ENCODE measurements at regions not wholly inside any gene's neighbourhood (a gene's known extent, or its start where the extent isn't known, plus 50 kb on each side); places are given as distances from the start of the nearest gene placed in this dataset.

DNA sequence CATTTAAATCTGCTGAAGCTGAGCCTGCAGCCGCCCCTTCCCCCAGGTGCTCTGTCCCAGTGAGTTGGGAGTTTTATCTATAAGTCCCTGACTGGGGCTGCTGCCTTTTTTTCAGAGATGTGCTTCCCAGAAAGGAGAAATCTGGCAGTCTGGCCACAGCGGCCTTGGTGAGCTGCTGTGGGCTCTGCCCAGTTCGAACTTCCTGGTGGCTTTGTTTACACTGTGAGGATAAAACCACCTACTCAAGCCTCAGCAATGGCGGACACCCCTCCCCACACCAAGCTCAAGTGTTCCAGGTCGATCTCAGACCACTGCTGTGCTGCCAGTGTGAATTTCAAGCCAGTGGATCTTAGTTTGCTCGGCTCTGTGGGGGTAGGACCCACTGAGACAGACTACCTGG lies 97.3 kb downstream of the ACAA2 start:
- no peak for TF ChIP-seq POLR2A (IDR thresholded peaks at IDR 0.05)
- TF ChIP-seq CTCF (IDR thresholded peaks at IDR 0.05) = no peak
- TF ChIP-seq POLR2AphosphoS5 (IDR thresholded peaks at IDR 0.05; ENCODE audit: insufficient read depth in 1 of 2, low read depth in 1 of 2) = no peak

Data from vagina (tissue), 2 donors.